RWPE2 (cell line): ENCODE measurements at regions not wholly inside any gene's neighbourhood (a gene's known extent, or its start where the extent isn't known, plus 50 kb on each side); places are given as distances from the start of the nearest gene placed in this dataset.
A peak's percentile ranks its signal among the peaks of the same experiment; 100 is the strongest.

Experiments used
- ATAC-seq: fragments of 200-7000 bp; cut with Tn5 transposase; 3 replicates; pipeline ENCODE4 v1.9.1; 2021; ENCODE audit warnings: low read depth
- DNase-seq: peaks from one replicate; pipeline ENCODE4 v3.0.0-alpha.2; 2020; ENCODE audit warnings: low spot score
- H3K27ac ChIP-seq: fragments of 450-650 bp; 2 replicates; pipeline ENCODE4 v1.5.1; 2017; ENCODE audit warnings: mild to moderate bottlenecking; ENCODE audit not compliant: poor library complexity, severe bottlenecking
- H3K27me3 ChIP-seq: fragments of 250-450 bp; sonication (Bioruptor Pico); 2 replicates; pipeline ENCODE4 v1.5.1; 2021; ENCODE audit warnings: mild to moderate bottlenecking, moderate library complexity; ENCODE audit not compliant: insufficient read depth, poor library complexity, severe bottlenecking
- H3K36me3 ChIP-seq: fragments of 250-450 bp; sonication (Bioruptor Pico); 2 replicates; pipeline ENCODE4 v1.5.1; 2020; ENCODE audit warnings: low read depth, mild to moderate bottlenecking, moderate library complexity
- H3K4me1 ChIP-seq: fragments of 250-450 bp; sonication (Bioruptor Pico); 2 replicates; pipeline ENCODE4 v1.5.1; 2021; ENCODE audit warnings: mild to moderate bottlenecking, moderate library complexity; ENCODE audit not compliant: insufficient read depth, poor library complexity, severe bottlenecking
- H3K4me3 ChIP-seq: fragments of 250-450 bp; sonication (Bioruptor Pico); 2 replicates; pipeline ENCODE4 v1.5.1; 2021; ENCODE audit warnings: mild to moderate bottlenecking, moderate library complexity; ENCODE audit not compliant: severe bottlenecking
- H3K9me3 ChIP-seq: fragments of 250-450 bp; sonication (Bioruptor Pico); 2 replicates; pipeline ENCODE4 v1.5.1; 2021; ENCODE audit warnings: mild to moderate bottlenecking, moderate library complexity; ENCODE audit not compliant: severe bottlenecking
- CTCF ChIP-seq: fragments of 450-650 bp; IDR thresholded peaks from one replicate; pipeline ENCODE4 v1.5.1; 2017; ENCODE audit warnings: mild to moderate bottlenecking, moderate library complexity; ENCODE audit not compliant: poor library complexity, severe bottlenecking

- Histone ChIP-seq H3K36me3 (no peaks in the 10 kb centered on the region), H3K27me3 (no peaks in the 10 kb centered on the region), H3K4me1 (no peaks in the 10 kb centered on the region), H3K27ac (no peak overlapping the region), H3K4me3 (no peak overlapping the region), H3K9me3 (no peaks in the 10 kb centered on the region)
- DNase-seq = no peak
- ATAC-seq = no peak
- TF ChIP-seq CTCF = no peak
Observed at GRCh38 chr4:25524663-25525062, 131.0 kb upstream of the SLC34A2 start.

- no peak for TF ChIP-seq CTCF
- Histone ChIP-seq H3K9me3 (no peaks in the 10 kb centered on the region), H3K36me3 (no peaks in the 10 kb centered on the region), H3K4me1 (no peaks in the 10 kb centered on the region), H3K27me3 (no peaks in the 10 kb centered on the region), H3K27ac (no peak overlapping the region), H3K4me3 (no peak overlapping the region)
- ATAC-seq = no peak
- no peak for DNase-seq
Observed at GRCh38 chr4:25525896-25526295, 129.8 kb upstream of the SLC34A2 start.

GRCh38 chr4:25527034-25527433, 128.6 kb upstream of the SLC34A2 start:
- no peaks in the 10 kb centered on the region for H3K4me1 ChIP-seq
- H3K27me3 ChIP-seq = no peaks in the 10 kb centered on the region
- no peak overlapping the region for H3K4me3 ChIP-seq
- no peaks in the 10 kb centered on the region for H3K9me3 ChIP-seq
- no peak for DNase-seq
- TF ChIP-seq CTCF = no peak
- ATAC-seq = peak; percentile 48; the same call in 1 of the 3 replicates
- no peaks in the 10 kb centered on the region for H3K36me3 ChIP-seq
- no peak overlapping the region for H3K27ac ChIP-seq

- H3K36me3 ChIP-seq = no peaks in the 10 kb centered on the region
- ATAC-seq = no peak
- no peak for TF ChIP-seq CTCF
- H3K4me3 ChIP-seq = no peak overlapping the region
- H3K4me1 ChIP-seq = no peaks in the 10 kb centered on the region
- H3K27me3 ChIP-seq = no peaks in the 10 kb centered on the region
- DNase-seq = no peak
- H3K9me3 ChIP-seq = no peaks in the 10 kb centered on the region
- no peak overlapping the region for H3K27ac ChIP-seq
Observed at GRCh38 chr4:25528391-25528790, 127.3 kb upstream of the SLC34A2 start.

- no peak for DNase-seq
- Histone ChIP-seq H3K36me3 (no peaks in the 10 kb centered on the region), H3K4me1 (no peaks in the 10 kb centered on the region), H3K27ac (no peak overlapping the region), H3K4me3 (no peak overlapping the region), H3K9me3 (no peaks in the 10 kb centered on the region), H3K27me3 (no peaks in the 10 kb centered on the region)
- peak; percentile 35 for TF ChIP-seq CTCF
- ATAC-seq = no peak
Observed at GRCh38 chr4:25531272-25531671, 124.4 kb upstream of the SLC34A2 start.
